ENCODE measurements at regions not wholly inside any gene's neighbourhood (a gene's known extent, or its start where the extent isn't known, plus 50 kb on each side); places are given as distances from the start of the nearest gene placed in this dataset.

GRCh38 chr12:91801048-91801447 is 344.6 kb downstream of the BTG1 start:
- Histone ChIP-seq H3K4me2 (ENCODE audit: low read length) (no peak overlapping the region), H3K9me2 (ENCODE audit: insufficient read depth, low read length) (no peaks in the 10 kb centered on the region), H3K4me1 (ENCODE audit: insufficient read depth, low read length, poor library complexity, severe bottlenecking) (no peaks in the 10 kb centered on the region), H3K9me3 (ENCODE audit: low read length) (no peaks in the 10 kb centered on the region), H3K27ac (ENCODE audit: low read depth, low read length, poor library complexity, severe bottlenecking) (no peak overlapping the region), H4K20me1 (ENCODE audit: insufficient read depth, low read length) (no peaks in the 10 kb centered on the region), H3K36me3 (ENCODE audit: insufficient read depth, low read length) (no peaks in the 10 kb centered on the region), H3K79me2 (ENCODE audit: insufficient read depth, low read depth, low read length) (no peaks in the 10 kb centered on the region), H3K4me3 (ENCODE audit: low read depth, low read length, poor library complexity, severe bottlenecking) (no peak overlapping the region), H2AFZ (ENCODE audit: low read length) (no peak overlapping the region)
- no peak for TF ChIP-seq EZH2phosphoT487 (IDR thresholded peaks at IDR 0.05; ENCODE audit: borderline replicate concordance, low read depth, low read length)
- no peak for TF ChIP-seq CTCF (conservative IDR thresholded peaks at IDR 0.05; ENCODE audit: low read length)
- POLR2A ChIA-PET: no interaction called here
- intact Hi-C loops (cut with micrococcal nuclease; ENCODE audit: unreplicated experiment): no loop called here
- BruUV-seq (replicated peaks): no TSS peak
- DNase-seq (ENCODE audit: low spot score): no peak
- CTCF ChIA-PET (ENCODE audit: unreplicated experiment): no interaction called here

- no peak overlapping the region for H3K4me3 ChIP-seq (ENCODE audit: low read depth, low read length, poor library complexity, severe bottlenecking)
- no peaks in the 10 kb centered on the region for H3K79me2 ChIP-seq (ENCODE audit: insufficient read depth, low read depth, low read length)
- no peak overlapping the region for H3K4me2 ChIP-seq (ENCODE audit: low read length)
- CTCF ChIA-PET (ENCODE audit: unreplicated experiment): no interaction called here
- POLR2A ChIA-PET: no interaction called here
- no peak overlapping the region for H2AFZ ChIP-seq (ENCODE audit: low read length)
- BruUV-seq (replicated peaks): no TSS peak
- H3K27ac ChIP-seq (ENCODE audit: low read depth, low read length, poor library complexity, severe bottlenecking): no peak overlapping the region
- no peaks in the 10 kb centered on the region for H3K9me3 ChIP-seq (ENCODE audit: low read length)
- H3K4me1 ChIP-seq (ENCODE audit: insufficient read depth, low read length, poor library complexity, severe bottlenecking): no peaks in the 10 kb centered on the region
- intact Hi-C loops (cut with micrococcal nuclease; ENCODE audit: unreplicated experiment): loop anchor here (10.0 kb wide), 1 partner anchor 409 kb away; no protein-coding TSS in a partner anchor
- no peak for DNase-seq (ENCODE audit: low spot score)
- no peaks in the 10 kb centered on the region for H4K20me1 ChIP-seq (ENCODE audit: insufficient read depth, low read length)
- TF ChIP-seq CTCF (conservative IDR thresholded peaks at IDR 0.05; ENCODE audit: low read length) (no peak), EZH2phosphoT487 (IDR thresholded peaks at IDR 0.05; ENCODE audit: borderline replicate concordance, low read depth, low read length) (no peak)
- no peaks in the 10 kb centered on the region for H3K36me3 ChIP-seq (ENCODE audit: insufficient read depth, low read length)
- no peaks in the 10 kb centered on the region for H3K9me2 ChIP-seq (ENCODE audit: insufficient read depth, low read length)
These were observed 352.0 kb downstream of the BTG1 start for GRCh38 chr12:91793676-91794075.

GRCh38 chr12:91792597-91792996 is 353.0 kb downstream of the BTG1 start:
- no peak overlapping the region for H3K27ac ChIP-seq (ENCODE audit: low read depth, low read length, poor library complexity, severe bottlenecking)
- no peak overlapping the region for H3K4me2 ChIP-seq (ENCODE audit: low read length)
- CTCF ChIA-PET (ENCODE audit: unreplicated experiment): no interaction called here
- DNase-seq (ENCODE audit: low spot score): no peak
- intact Hi-C loops (cut with micrococcal nuclease; ENCODE audit: unreplicated experiment): loop anchor here (10.0 kb wide), 1 partner anchor 408 kb away; no protein-coding TSS in a partner anchor
- no peak overlapping the region for H3K4me3 ChIP-seq (ENCODE audit: low read depth, low read length, poor library complexity, severe bottlenecking)
- H3K9me2 ChIP-seq (ENCODE audit: insufficient read depth, low read length): no peaks in the 10 kb centered on the region
- no peak overlapping the region for H2AFZ ChIP-seq (ENCODE audit: low read length)
- H3K4me1 ChIP-seq (ENCODE audit: insufficient read depth, low read length, poor library complexity, severe bottlenecking): no peaks in the 10 kb centered on the region
- H3K9me3 ChIP-seq (ENCODE audit: low read length): no peaks in the 10 kb centered on the region
- H3K79me2 ChIP-seq (ENCODE audit: insufficient read depth, low read depth, low read length): no peaks in the 10 kb centered on the region
- no peaks in the 10 kb centered on the region for H3K36me3 ChIP-seq (ENCODE audit: insufficient read depth, low read length)
- H4K20me1 ChIP-seq (ENCODE audit: insufficient read depth, low read length): no peaks in the 10 kb centered on the region
- BruUV-seq (replicated peaks): no TSS peak
- TF ChIP-seq CTCF (conservative IDR thresholded peaks at IDR 0.05; ENCODE audit: low read length) (no peak), EZH2phosphoT487 (IDR thresholded peaks at IDR 0.05; ENCODE audit: borderline replicate concordance, low read depth, low read length) (no peak)
- POLR2A ChIA-PET: interaction anchor here (0.7 kb wide), 1 partner anchor 806 kb away, joined by 3 read pairs; no protein-coding TSS in a partner anchor
